ENCODE measurements at regions not wholly inside any gene's neighbourhood (a gene's known extent, or its start where the extent isn't known, plus 50 kb on each side); places are given as distances from the start of the nearest gene placed in this dataset.

- DNase-seq: no peak
These were observed 113.8 kb upstream of the ARMC2 start for GRCh38 chr6:108734271-108734922.

- no peak for DNase-seq
These were observed 112.8 kb upstream of the ARMC2 start for GRCh38 chr6:108735310-108736001.

- no peak for DNase-seq
These were observed 112.2 kb upstream of the ARMC2 start for GRCh38 chr6:108736002-108736361.

GRCh38 chr6:108736832-108737231 lies 111.4 kb upstream of the ARMC2 start:
- no peak for DNase-seq

DNA sequence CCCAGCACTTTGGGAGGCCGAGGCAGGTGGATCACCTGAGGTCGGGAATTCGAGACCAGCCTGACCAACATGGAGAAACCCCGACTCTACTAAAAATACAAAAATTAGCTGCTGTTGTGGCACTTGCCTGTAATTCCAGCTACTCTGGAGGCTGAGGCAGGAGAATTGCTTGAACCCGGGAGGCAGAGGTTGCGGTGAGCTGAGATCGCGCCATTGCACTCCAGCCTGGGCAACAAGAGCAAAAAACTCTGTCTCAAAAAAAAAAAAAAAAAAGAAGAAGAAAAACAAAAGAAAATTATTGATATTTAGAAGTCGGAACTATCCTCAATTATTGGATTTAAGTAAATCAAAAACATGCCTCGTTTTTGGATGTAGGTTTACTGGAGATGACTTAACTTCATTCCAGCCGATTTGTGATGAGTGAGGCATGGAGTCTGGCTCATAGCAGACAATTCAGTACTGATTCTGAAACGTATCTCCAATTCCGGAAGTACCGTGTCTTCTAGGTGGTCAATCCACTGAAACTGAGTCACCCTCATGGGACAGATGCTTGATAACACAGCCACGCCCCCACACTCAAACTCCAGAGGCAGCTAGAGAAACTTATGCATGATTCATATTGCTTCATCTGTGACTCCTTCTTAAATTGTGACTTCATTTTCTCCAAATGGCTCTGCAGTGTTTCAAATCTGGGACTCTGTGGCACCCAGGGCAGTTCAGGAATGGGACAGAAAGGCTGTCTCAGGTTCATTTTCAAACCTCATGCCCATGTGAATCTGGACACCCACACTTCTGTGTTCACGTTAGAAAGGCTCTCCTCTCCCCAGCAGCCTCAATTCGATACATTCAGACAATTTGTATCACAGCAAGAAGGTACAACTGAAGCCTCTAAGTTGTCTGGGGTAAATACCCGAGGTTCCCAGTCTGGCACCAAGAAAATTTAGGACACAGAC lies 110.4 kb upstream of the ARMC2 start:
- DNase-seq: peak; percentile 54

DNA sequence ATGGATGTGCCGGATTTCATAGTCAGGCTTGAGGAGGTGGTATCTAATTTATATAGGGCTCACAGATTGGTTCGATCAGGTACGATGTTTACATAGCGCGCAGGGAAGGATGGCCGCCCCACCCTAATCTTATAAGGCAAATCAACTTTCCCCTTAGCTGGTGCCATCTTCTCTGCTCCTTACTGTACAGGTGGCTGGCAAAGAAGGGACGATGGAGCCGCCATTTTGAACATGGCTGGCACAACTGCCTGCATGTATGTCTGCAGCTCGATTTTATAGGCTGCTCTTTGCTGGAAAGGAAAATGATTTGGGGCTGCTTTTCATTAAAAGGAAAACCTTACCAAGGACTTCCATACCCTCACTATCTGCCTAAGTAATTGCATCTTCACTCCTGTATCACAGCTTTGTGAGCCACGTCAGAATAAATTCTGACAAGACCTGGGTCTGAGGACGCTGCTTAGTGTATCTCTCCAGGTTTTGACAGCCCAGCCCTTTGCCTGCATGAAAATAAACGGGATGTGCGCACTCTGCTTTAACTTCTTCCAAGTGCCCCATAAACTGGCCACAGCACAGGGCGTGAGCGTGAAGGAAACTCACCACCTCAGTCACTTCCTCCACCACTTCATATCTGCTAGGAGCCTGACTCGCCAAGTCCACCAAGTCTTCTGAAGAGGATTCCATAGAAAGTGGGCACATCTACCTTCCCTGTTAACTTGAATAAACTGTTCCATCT lies 109.4 kb upstream of the ARMC2 start:
- no peak for DNase-seq

- no peak for DNase-seq
These were observed 108.5 kb upstream of the ARMC2 start for GRCh38 chr6:108739496-108740330.

GRCh38 chr6:108741331-108741989 lies 106.8 kb upstream of the ARMC2 start:
- DNase-seq: no peak

GRCh38 chr6:108742041-108742440 lies 106.2 kb upstream of the ARMC2 start:
- DNase-seq: no peak

- DNase-seq: no peak
These were observed 103.8 kb upstream of the ARMC2 start for GRCh38 chr6:108744244-108744972.

- DNase-seq: no peak
These were observed 103.2 kb upstream of the ARMC2 start for GRCh38 chr6:108744996-108745395.

GRCh38 chr6:108745664-108746336 lies 102.4 kb upstream of the ARMC2 start:
- DNase-seq: no peak

GRCh38 chr6:108746366-108746765 lies 101.9 kb upstream of the ARMC2 start:
- no peak for DNase-seq

- no peak for DNase-seq
These were observed 101.2 kb upstream of the ARMC2 start for GRCh38 chr6:108746836-108747575.

DNA sequence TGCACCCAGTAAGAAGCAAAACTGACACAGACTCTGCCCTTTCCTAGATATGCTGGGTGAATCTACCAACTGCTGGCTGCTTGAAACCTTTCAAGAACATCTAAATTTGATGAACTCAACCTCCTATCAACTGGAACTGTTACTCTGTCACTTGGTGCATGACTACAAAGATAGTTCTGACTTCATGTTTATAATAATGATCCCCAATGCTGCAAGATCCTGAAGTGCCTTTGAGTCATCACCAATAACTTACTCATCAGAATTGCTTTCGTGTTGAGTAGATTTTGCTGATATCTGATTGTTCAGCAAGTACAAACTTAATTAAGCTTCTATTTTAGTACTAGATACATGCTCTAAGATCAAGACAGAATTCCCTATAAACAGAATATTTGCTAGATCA lies 100.2 kb upstream of the ARMC2 start:
- no peak for DNase-seq

- no peak for DNase-seq
These were observed 99.3 kb upstream of the ARMC2 start for GRCh38 chr6:108748959-108749358.

GRCh38 chr6:108750801-108751200 lies 97.4 kb upstream of the ARMC2 start:
- DNase-seq: no peak

DNA sequence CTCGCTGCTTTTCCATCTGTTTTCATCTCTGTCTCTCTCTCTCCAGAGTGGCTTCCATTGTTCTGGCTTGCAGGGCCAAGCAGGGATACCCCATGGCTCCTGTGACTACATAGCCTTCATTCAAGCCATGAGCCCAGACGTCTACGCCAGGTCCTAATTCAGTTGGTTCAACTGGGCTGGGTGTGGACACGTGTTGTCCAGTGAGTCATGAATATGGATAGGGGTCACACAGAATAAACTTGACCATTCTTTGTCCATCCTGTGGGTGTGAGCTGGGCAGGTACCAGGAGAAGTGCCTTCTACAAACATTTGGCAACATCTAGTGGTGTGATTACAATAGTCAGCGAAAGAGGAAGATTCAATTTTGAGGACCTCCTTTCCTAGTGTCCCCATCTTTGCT lies 96.9 kb upstream of the ARMC2 start:
- no peak for DNase-seq

Data from GOT3 (cell line).